HFFc6 (cell line): ENCODE measurements at regions not wholly inside any gene's neighbourhood (a gene's known extent, or its start where the extent isn't known, plus 50 kb on each side); places are given as distances from the start of the nearest gene placed in this dataset.

ENCODE experiments used
- DNase-seq: peaks from one replicate; pipeline ENCODE4 v3.0.0-alpha.2; 2018
- H3K27ac Mint-ChIP-seq: 2 replicates; pipeline ENCODE4 v1.8.0; 2020; ENCODE audit warnings: mild to moderate bottlenecking, mixed read lengths
- H3K27me3 Mint-ChIP-seq: 2 replicates; pipeline ENCODE4 v1.8.0; 2021; ENCODE audit warnings: mild to moderate bottlenecking, moderate library complexity, mixed read lengths; ENCODE audit not compliant: insufficient read depth
- H3K36me3 Mint-ChIP-seq: 2 replicates; pipeline ENCODE4 v1.8.0; 2021; ENCODE audit warnings: low read depth, mixed read lengths
- H3K4me1 Mint-ChIP-seq: 2 replicates; pipeline ENCODE4 v1.8.0; 2020; ENCODE audit warnings: low read depth, mixed read lengths
- H3K4me3 Mint-ChIP-seq: 2 replicates; pipeline ENCODE4 v1.8.0; 2020; ENCODE audit warnings: mild to moderate bottlenecking, moderate library complexity, mixed read lengths
- H3K9me3 Mint-ChIP-seq: 2 replicates; pipeline ENCODE4 v1.8.0; 2020; ENCODE audit warnings: mild to moderate bottlenecking, mixed read lengths
- TF ChIP-seq, protein P1 (sequence below): fragments of 200-600 bp; sonication (generic); IDR thresholded peaks from 2 replicates; pipeline ENCODE4 v1.5.0; 2021; ENCODE audit warnings: antibody characterized with exemption, mild to moderate bottlenecking

- H3K4me1 Mint-ChIP-seq = no peaks in the 10 kb centered on the region
- TF ChIP-seq, protein P1, sequence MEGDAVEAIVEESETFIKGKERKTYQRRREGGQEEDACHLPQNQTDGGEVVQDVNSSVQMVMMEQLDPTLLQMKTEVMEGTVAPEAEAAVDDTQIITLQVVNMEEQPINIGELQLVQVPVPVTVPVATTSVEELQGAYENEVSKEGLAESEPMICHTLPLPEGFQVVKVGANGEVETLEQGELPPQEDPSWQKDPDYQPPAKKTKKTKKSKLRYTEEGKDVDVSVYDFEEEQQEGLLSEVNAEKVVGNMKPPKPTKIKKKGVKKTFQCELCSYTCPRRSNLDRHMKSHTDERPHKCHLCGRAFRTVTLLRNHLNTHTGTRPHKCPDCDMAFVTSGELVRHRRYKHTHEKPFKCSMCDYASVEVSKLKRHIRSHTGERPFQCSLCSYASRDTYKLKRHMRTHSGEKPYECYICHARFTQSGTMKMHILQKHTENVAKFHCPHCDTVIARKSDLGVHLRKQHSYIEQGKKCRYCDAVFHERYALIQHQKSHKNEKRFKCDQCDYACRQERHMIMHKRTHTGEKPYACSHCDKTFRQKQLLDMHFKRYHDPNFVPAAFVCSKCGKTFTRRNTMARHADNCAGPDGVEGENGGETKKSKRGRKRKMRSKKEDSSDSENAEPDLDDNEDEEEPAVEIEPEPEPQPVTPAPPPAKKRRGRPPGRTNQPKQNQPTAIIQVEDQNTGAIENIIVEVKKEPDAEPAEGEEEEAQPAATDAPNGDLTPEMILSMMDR = no peak
- no peak for DNase-seq
- H3K27me3 Mint-ChIP-seq = no peaks in the 10 kb centered on the region
- no peaks in the 10 kb centered on the region for H3K36me3 Mint-ChIP-seq
- peaks cover 13% of the 10 kb centered on the region for H3K9me3 Mint-ChIP-seq
- no peak overlapping the region for H3K4me3 Mint-ChIP-seq
- no peak overlapping the region for H3K27ac Mint-ChIP-seq
Measured at GRCh38 chr18:60831971-60832370, 459.4 kb upstream of the MC4R start.

- no peaks in the 10 kb centered on the region for H3K27me3 Mint-ChIP-seq
- peaks cover 32% of the 10 kb centered on the region for H3K9me3 Mint-ChIP-seq
- TF ChIP-seq, protein P1 = no peak
- H3K4me3 Mint-ChIP-seq = no peak overlapping the region
- no peaks in the 10 kb centered on the region for H3K4me1 Mint-ChIP-seq
- H3K27ac Mint-ChIP-seq = no peak overlapping the region
- no peak for DNase-seq
- no peaks in the 10 kb centered on the region for H3K36me3 Mint-ChIP-seq
Measured at GRCh38 chr18:60838677-60839076, 466.1 kb upstream of the MC4R start.

DNA sequence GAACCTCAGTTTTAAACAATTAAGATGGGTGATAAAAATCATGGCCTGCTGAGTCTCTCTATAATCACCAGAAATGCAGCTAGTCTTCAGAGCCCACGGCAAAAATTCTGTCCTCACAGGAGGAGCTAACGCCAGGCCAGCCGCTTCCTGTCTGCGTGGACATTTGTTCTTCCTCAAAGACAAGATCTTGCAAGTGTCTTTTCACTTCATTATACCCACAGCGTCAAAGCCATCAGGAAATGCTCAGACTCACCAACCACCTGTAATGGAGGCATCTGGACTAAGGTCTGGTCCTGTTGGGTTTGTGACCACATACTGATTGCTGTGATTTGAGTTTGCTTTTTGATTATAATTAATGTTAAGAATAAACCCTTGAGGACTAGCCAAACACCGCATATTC is 473.8 kb upstream of the MC4R start:
- peaks cover 54% of the 10 kb centered on the region for H3K9me3 Mint-ChIP-seq
- H3K4me1 Mint-ChIP-seq = no peaks in the 10 kb centered on the region
- peaks cover 2% of the 10 kb centered on the region; the same call in 1 of the 2 replicates for H3K27me3 Mint-ChIP-seq
- H3K36me3 Mint-ChIP-seq = no peaks in the 10 kb centered on the region
- H3K27ac Mint-ChIP-seq = no peak overlapping the region
- DNase-seq = no peak
- no peak overlapping the region for H3K4me3 Mint-ChIP-seq
- TF ChIP-seq, protein P1 = no peak

DNA sequence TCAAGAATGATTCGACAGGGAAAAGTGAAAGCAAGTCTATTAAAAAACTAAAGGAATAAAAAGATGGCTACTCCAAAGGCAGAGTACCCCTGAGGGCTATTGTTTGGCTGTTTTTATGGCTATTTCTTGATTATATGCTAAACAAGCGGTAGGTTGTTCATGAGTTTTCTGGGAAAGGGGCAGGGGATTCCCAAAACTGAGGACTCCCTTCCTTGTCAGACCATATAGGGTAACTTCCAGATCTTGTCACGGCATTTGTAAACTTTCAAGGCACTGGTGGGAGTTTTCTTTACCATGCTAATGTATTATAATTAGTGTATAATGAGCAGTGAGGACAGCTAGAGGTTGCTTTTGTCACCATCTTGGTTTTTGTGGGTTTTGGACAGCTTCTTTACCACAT is 474.9 kb upstream of the MC4R start:
- TF ChIP-seq, protein P1 = no peak
- Mint-ChIP-seq H3K27me3 (peaks cover 2% of the 10 kb centered on the region; the same call in 1 of the 2 replicates), H3K4me3 (no peak overlapping the region), H3K4me1 (no peaks in the 10 kb centered on the region), H3K27ac (no peak overlapping the region), H3K9me3 (peaks cover 43% of the 10 kb centered on the region), H3K36me3 (no peaks in the 10 kb centered on the region)
- no peak for DNase-seq

DNA sequence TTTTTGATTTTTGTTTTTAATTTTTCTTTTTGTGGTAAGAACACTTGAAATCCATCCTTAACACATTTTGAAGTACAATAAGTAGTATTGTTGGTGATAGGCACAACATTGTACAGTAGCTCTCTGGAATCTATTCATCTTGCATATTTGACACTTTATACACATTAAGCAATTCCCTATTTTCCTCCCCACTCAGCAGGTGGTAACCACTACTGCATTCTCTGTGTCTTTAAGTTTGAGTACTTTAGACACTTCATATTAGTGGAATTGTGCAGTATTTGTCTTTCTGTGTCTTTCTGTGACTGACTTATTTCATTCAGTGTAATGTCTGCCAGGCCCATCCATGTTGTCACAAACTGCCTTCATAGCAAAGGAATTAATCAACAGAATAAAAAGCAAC is 471.7 kb upstream of the CDH20 start:
- Mint-ChIP-seq H3K9me3 (peaks cover 34% of the 10 kb centered on the region), H3K27me3 (no peaks in the 10 kb centered on the region), H3K27ac (no peak overlapping the region), H3K4me3 (no peak overlapping the region), H3K36me3 (no peaks in the 10 kb centered on the region), H3K4me1 (no peaks in the 10 kb centered on the region)
- TF ChIP-seq, protein P1 = no peak
- DNase-seq = no peak

GRCh38 chr18:60862988-60863387 is 470.2 kb upstream of the CDH20 start:
- Mint-ChIP-seq H3K36me3 (no peaks in the 10 kb centered on the region), H3K27ac (no peak overlapping the region), H3K4me1 (no peaks in the 10 kb centered on the region), H3K27me3 (no peaks in the 10 kb centered on the region), H3K4me3 (no peak overlapping the region), H3K9me3 (peaks cover 34% of the 10 kb centered on the region)
- DNase-seq = no peak
- TF ChIP-seq, protein P1 = no peak
